22Rv1 (cell line): ENCODE measurements at regions not wholly inside any gene's neighbourhood (a gene's known extent, or its start where the extent isn't known, plus 50 kb on each side); places are given as distances from the start of the nearest gene placed in this dataset.

Experiments
- H3K27ac ChIP-seq: fragments of 450-650 bp; 2 replicates; pipeline ENCODE4 v1.5.1; 2017
- ZFX ChIP-seq: fragments of 450-650 bp; IDR thresholded peaks from 2 replicates; pipeline ENCODE4 v1.6.1; 2017; ENCODE audit warnings: antibody characterized with exemption, borderline replicate concordance
- TF ChIP-seq, protein P1 (sequence below): fragments of 450-650 bp; IDR thresholded peaks from 2 replicates; pipeline ENCODE4 v1.5.1; 2017; ENCODE audit warnings: mild to moderate bottlenecking

DNA sequence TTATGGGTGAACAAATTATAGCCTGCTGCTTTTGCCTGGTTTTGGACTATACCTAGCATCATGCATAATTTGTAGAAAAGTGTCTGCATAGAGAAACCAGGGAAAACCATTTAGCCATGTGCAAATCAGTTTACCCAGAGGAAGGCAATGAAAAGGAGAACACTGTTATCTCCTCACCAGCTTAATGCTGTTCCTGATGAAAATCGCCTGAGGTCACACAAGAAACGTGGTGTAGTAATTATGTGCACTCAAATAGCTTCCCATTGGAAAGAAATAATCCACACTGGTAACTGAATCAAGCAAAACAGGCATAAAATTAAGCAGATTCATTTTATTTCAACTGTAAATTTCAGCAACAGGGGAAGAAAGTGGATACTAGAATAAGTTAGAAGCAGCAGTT, 51.7 kb upstream of the FAM240B start:
- TF ChIP-seq, protein P1, sequence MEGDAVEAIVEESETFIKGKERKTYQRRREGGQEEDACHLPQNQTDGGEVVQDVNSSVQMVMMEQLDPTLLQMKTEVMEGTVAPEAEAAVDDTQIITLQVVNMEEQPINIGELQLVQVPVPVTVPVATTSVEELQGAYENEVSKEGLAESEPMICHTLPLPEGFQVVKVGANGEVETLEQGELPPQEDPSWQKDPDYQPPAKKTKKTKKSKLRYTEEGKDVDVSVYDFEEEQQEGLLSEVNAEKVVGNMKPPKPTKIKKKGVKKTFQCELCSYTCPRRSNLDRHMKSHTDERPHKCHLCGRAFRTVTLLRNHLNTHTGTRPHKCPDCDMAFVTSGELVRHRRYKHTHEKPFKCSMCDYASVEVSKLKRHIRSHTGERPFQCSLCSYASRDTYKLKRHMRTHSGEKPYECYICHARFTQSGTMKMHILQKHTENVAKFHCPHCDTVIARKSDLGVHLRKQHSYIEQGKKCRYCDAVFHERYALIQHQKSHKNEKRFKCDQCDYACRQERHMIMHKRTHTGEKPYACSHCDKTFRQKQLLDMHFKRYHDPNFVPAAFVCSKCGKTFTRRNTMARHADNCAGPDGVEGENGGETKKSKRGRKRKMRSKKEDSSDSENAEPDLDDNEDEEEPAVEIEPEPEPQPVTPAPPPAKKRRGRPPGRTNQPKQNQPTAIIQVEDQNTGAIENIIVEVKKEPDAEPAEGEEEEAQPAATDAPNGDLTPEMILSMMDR, result no peak
- no peak for TF ChIP-seq ZFX
- H3K27ac ChIP-seq, result no peak overlapping the region
